ENCODE measurements at regions not wholly inside any gene's neighbourhood (a gene's known extent, or its start where the extent isn't known, plus 50 kb on each side); places are given as distances from the start of the nearest gene placed in this dataset.

DNA sequence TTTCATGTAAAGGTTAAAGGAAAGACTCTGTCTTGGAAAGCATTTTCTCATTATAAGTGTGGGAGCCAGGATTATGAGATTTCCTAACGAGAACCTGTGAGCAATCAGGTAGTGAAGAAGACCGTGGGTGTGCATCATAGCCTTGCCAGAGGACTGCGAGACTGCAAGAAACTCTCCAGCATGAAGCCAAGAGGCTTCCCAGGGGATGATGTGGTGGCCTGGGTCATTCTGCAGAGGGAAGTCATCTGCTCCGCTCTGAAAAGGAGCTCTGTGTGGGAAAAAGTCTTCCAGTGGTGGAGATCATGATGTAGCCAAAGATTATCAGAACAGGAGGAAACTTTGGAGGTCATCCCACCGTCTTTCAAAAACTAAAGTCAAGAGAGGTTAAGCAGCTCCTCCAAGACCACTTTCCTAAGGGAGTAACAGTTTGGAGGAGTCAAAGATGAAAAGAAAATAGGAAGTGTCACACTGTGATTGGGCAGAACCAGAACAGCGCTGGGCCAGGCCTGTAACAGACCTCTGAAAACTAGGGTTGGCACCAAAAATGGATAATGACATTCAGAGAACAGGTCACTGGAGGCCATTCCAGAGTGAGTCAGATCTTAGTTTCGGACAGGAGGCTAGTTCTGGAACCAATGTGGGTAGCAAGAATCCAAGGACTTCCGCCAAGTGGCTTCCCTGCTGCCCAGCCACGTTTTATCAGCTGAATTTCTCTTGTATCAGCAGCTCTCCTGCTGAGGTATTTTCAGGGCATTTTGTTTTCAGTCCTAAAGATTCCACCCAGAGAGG, 113.0 kb downstream of the LRATD1 start:
- TF ChIP-seq, protein P1, sequence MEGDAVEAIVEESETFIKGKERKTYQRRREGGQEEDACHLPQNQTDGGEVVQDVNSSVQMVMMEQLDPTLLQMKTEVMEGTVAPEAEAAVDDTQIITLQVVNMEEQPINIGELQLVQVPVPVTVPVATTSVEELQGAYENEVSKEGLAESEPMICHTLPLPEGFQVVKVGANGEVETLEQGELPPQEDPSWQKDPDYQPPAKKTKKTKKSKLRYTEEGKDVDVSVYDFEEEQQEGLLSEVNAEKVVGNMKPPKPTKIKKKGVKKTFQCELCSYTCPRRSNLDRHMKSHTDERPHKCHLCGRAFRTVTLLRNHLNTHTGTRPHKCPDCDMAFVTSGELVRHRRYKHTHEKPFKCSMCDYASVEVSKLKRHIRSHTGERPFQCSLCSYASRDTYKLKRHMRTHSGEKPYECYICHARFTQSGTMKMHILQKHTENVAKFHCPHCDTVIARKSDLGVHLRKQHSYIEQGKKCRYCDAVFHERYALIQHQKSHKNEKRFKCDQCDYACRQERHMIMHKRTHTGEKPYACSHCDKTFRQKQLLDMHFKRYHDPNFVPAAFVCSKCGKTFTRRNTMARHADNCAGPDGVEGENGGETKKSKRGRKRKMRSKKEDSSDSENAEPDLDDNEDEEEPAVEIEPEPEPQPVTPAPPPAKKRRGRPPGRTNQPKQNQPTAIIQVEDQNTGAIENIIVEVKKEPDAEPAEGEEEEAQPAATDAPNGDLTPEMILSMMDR (IDR thresholded peaks at IDR 0.05; ENCODE audit: low read depth, low read length), result no peak
- TF ChIP-seq EZH2phosphoT487 (IDR thresholded peaks at IDR 0.05; ENCODE audit: low read depth), result no peak
